NCI-H2196 (cell line): ENCODE measurements at regions not wholly inside any gene's neighbourhood (a gene's known extent, or its start where the extent isn't known, plus 50 kb on each side); places are given as distances from the start of the nearest gene placed in this dataset.
"Not testable (repeated sequence)": the region's sequence is repeated elsewhere in the genome, so short reads cannot be mapped to it uniquely, and the experiment has no call there.

ENCODE experiments used
- DNase-seq: peaks from one replicate; lab custom pipeline; 2025; ENCODE audit not compliant: unreplicated experiment; lab: John Stamatoyannopoulos, UW

DNA sequence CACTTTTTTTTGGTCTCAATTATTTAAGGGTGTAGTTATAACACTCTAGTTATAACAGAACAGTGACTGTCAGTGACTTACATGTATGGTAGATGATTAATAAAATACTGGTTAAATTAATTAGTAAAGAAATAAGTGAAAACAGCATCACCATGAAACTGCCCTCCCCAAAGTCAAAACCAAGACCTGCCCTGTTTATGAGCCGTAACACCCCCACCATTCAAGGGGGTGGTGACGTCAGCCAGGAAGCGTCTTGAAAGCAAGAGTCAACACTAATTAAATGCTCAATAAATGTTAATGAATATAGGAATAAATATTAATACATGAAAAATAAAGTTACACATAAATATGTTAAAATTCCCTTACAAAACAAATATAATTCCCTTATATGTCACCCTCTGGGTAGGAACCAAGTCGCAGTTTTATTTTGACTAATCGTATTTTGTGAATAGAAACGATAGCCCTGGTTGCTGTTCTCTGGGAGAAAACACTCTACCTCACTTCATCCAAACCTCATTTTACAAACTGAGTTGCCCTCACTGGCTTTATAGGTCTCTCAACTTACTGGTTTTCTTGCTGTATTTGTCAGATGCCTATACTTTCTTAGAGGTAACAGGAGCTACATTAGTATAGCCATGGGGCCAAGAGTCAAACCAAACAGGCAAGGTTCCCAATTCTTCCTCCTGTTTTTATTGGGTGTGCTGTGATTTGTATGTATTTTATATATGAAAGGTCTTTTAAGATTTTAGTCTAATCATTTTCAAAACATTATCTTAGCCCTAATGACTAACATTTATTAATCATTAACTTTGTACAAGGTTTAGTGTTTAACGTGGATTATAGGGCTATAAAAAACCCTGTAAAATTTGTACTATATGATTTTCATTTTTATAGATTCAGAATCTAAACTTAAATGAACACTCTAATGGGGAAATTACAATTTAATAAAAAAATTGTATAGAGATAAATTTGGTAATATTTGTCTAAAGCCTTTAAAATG, 227.9 kb upstream of the IRAK1BP1 start:
- DNase-seq = no peak

DNA sequence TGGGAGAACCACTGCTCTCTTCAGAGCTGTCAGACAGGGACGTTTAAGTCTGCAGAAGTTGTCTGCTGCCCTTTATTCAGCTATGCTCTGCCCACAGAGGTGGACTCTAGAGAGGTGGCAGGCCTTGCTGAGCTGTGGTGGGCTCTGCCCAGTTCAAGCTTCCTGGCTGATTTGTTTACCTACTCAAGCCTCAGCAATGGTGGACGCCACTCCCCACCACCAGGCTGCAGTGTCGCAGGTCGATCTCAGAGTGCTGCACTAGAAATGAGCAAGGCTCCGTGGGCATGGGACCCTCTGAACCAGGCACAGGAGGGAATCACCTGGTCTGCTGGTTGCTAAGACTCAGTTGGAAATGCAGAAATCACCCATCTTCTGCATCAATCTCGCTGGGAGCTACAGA, 223.4 kb upstream of the IRAK1BP1 start:
- DNase-seq = not testable (repeated sequence)

DNA sequence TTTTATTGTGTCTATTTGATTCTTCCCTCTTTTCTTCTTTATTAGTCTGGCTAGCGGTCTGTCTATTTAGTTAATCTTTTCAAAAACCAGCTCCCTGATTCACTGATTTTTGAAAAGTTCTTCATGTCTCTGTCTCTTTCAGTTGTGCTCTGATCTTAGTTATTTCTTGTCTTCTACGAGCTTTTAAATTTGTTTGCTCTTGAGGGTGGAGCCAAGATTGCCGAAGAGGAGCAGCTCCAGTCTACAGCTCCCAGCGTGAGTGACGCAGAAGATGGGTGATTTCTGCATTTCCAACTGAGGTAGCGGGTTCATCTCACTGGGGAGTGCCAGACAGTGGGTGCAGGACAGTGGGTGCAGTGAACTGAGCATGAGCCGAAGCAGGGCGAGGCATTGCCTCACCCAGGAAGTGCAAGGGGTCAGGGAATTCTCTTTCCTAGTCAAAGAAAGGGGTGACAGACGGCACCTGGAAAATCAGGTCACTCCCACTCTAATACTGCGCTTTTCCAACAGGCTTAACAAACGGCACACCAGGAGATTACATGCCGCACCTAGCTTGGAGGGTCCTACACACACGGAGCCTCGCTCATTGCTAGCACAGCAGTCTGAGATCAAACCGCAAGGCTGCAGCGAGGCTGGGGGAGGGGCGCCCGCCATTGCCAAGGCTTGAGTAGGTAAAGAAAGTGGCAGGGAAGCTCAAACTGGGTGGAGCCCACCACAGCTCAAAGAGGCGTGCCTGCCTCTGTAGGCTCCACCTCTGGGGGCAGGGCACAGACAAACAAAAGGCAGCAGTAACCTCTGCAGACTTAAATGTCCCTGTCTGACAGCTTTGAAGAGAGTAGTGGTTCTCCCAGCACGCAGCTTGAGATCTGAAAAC, 220.6 kb upstream of the IRAK1BP1 start:
- not testable (repeated sequence) for DNase-seq

DNA sequence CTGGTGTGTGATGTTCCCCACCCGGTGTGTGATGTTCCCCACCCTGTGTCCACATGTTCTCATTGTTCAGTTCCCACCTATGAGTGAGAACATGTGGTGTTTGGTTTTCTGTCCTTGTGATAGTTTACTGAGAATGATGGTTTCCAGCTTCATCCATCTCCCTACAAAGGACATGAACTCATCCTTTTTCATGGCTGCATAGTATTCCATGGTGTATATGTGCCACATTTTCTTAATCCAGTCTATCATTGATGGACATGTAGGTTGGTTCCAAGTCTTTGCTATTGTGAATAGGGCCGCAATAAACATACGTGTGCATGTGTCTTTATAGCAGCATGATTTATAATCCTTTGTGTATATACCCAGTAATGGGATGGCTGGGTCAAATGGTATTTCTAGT, 201.5 kb upstream of the IRAK1BP1 start:
- not testable (repeated sequence) for DNase-seq

DNA sequence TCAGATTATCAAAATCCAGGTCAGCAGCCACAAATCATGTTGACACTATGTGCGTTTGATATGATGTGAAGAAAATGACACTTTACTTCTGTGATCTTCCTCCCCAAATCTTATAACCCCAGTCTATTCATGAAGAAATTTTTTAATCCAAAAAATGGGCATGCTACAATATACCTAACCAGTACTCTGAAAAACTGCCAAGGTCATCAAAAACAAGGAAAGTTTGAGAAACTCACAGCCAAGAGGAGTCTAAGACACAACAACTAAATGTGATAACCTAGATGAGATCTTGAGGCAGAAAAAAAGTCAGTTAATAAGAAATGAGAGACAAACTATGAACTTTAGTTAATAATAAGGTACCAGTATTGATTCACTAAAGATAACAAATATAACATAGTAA, 200.6 kb upstream of the IRAK1BP1 start:
- no peak for DNase-seq

DNA sequence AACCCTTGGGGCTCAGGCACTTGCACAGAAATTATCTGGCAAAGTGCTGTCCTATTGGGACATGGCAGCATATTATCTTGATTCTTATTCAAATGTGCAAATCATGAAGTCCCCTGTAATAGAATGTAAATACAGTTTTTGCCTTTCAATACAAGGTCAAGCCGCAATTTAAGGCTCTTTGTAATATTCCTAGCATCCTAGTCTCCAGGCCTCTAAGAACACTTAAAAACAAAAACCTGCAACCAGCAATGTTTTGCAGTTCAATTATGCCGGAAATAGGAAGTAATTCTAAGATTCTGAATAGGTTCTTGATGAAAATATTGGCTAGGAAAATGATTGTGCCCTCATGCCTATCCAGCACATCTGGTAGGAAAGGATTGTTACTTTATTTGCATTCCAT, 197.2 kb upstream of the IRAK1BP1 start:
- DNase-seq = no peak

DNA sequence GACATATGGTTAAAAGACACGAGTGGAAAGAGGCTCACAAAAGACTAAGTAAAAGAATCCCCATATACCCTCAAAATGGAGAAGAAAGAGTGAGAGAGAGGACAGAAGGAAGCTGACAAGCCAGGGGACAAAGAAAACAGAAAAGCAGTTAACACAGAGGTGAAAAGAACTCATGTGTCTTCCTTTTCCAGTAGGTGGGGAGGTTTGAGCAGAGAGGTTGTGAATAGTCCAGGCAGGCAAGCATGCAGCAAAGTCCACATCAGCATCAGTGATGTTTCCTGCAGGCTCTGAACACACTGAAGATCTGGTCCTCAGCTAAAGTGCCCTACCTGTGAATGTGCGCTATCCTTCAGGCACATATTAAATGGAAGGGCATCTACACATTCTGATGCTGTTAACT, 196.5 kb upstream of the IRAK1BP1 start:
- DNase-seq = no peak

DNA sequence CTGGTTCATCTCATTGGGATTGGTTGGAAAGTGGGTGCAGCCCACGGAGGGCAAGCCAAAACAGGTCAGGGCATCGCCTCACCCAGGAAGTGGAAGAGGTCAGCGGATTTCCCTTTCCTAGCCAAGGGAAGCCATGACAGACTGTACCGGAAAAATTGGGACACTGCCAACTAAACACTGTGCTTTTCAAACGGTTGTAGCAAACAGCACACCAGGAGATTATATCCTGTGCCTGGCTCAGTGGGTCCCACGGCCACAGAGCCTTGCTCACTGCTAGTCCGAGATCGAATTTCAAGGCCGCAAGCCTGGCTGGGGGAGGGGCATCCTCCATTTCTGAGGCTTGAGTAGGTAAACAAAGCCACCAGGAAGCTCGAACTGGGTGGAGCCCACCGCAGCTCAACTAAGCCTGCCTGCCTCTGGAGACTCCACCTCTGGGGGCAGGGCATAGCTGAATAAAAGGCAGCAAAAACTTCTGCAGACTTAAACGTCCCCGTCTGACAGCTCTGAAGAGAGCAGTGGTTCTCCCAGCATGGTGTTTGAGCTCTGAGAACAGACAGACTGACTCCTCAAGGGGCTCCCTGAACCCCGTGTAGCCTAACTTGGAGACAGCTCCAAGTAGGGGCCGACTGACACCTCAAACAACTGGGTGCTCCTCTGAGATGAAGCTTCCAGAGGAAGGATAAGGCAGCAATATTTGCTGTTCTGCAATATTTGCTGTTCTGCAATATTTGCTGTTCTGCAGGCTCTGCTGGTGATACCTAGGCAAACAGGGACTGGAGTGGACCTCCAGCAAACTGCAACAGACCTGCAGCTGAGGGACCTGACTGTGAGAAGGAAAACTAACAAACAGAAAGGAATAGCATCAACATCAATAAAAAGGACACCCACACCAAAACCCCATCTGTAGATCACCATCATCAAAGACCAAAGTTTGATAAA, 191.0 kb upstream of the IRAK1BP1 start:
- DNase-seq = not testable (repeated sequence)

DNA sequence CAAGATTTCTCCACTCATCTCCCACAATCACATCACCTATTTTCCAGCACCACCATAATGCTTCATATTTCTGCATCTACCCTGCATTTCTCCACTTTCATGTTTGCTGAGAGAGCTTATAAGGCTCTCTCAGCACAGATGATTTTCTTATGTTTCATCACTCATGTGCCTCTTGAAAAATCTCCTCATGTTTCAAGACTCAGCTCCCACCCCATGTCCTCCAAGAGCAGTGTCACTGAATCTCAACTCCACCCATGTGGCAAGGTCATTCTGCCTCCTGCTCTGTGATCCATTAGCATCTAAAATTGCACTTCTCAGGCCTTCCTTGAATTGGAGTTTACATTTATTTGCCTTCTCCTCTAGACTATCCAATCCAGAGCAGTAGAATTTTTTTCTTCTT, 178.7 kb upstream of the IRAK1BP1 start:
- no peak for DNase-seq

DNA sequence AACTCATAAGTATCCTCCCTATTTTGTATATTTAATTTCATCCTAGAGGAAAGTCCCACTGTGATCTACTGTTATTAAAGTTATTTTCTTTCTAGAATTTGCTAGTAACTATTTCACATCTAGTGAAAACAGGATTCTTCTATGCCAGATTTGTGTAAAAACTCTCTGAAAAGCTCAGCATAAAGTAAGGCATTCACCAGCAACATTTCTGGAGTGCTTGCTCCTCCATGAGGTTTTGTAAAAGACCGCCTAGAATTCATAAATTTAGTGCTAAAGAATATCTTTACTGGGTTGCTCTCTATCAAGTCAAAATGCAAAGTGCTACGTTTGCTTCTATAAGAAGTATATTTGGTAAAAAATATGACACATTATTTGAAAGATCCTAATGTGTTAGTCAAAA, 173.5 kb upstream of the IRAK1BP1 start:
- DNase-seq = no peak

DNA sequence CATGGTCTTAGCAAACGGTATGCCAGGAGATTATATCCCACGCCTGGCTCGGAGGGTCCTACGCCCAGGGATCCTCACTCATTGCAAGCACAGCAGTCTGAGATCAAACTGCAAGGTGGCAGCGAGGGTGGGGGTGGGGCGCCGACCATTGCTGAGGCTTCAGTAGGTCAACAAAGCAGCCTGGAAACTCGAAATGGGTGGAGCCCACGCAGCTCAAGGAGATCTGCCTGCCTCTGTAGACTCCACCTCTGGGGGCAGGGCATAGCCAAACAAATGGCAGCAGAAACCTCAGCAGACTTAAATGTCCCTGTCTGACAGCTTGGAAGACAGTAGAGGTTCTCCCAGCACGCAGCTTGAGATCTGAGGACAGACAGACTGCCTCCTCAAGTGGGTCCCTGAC, 172.7 kb upstream of the IRAK1BP1 start:
- not testable (repeated sequence) for DNase-seq

DNA sequence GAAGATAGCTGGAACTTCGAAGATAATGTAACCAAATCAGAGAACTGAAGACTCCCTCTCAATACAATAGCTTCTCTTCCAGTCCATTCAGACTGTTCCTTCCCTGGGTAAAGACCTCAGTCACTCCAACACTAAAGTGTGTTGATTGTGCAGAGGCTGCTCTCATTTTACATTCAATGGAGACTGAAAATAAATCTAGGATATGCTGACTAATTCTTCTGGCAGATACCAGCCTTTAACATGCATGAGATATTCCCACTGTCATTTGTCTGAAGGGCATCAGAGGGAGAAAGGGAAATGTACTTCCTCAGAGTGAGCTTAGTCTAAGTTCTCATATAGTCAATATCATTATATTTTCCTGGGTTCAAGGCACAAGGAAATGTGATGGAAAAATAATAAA, 166.4 kb upstream of the IRAK1BP1 start:
- DNase-seq = no peak

DNA sequence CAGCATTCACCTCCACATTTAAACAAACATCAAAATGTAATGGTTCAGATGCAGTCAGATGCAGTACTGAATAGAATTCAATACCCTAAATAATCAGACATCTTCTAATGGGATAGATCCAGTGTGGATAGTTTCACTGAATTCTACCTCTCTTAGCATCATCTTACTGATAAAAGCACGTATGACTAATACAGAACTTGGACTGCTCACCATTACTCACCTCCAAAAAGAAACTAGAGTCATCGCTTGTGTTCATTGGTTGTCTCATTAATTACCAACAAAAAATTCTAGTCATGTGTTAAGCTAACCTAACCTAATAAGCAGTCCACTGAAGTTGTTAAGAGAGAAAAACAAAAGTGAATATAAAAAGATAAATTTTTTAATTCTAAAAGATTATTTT, 165.9 kb upstream of the IRAK1BP1 start:
- DNase-seq = no peak

DNA sequence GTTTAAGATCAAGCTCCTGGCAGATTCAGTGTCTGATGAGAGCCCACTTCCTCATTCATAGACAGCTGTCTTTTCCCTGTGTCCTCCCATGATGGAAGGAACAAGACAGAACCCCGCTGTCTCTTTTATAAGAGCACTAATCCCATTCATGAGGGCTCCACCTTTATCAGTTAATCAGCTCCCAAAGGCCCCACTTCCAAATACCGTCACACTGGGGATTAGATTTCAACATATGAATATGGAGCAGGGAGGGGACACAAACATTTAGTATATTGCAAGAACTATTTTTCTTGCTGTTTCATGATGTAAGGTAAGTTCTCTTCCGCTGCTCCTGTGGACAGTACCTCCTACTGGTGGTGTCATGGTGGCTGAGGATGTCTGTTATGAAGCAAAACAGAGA, 158.3 kb upstream of the IRAK1BP1 start:
- no peak for DNase-seq

DNA sequence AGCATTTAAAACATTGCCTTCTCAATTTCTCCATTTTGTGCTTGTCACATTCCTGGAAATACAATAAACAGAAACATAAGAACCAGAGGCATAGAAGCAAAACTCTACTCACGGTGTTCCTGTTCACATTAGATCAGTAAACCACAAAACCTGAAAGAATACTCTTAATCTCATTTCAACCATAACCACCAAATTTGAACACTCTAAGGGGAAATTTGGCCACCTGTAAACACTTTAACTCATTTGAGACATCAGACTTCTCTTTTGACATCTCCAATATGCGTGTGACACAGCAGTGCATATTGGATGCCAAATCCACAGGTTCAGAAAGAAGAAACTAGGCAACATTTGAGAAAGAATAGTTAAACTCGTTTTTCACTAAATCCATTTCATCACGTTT, 153.8 kb upstream of the IRAK1BP1 start:
- DNase-seq = no peak

DNA sequence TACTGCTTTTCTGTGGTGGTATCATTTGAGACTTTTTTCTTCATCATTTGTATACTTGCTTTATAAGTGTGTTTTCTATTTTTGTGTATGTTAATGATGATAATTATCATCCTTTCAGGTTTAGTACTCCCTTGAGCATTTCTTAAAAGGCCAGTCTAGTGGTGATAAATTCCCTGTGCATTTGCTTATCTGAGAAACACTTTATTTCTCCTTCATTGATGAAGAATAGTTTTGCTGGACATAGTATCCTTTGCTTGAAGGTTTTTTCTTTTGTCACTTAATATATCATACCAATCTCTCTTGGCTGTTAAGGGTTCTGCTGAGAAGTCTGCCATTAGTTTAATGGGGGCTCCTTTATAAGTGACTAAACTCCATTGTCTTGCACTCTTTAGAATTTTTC, 123.2 kb upstream of the IRAK1BP1 start:
- DNase-seq = no peak

DNA sequence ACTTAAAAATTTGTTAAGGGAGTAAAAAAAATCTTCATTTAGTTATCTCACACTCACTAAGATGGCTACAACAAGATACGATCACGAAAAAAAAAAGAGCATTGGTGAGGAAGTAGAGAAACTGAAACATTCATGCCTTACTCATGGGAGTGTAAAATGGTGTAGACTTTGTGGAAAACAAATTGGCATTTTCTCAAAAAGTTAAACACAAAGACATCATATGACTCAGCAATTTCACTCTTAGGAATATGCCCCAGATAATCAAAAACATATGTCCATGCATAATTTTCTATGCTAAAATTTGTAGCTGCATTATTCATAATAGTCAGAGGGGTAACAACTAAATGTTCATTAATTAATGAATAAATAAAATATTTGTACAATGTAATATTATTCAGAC, 120.9 kb upstream of the IRAK1BP1 start:
- DNase-seq = no peak

DNA sequence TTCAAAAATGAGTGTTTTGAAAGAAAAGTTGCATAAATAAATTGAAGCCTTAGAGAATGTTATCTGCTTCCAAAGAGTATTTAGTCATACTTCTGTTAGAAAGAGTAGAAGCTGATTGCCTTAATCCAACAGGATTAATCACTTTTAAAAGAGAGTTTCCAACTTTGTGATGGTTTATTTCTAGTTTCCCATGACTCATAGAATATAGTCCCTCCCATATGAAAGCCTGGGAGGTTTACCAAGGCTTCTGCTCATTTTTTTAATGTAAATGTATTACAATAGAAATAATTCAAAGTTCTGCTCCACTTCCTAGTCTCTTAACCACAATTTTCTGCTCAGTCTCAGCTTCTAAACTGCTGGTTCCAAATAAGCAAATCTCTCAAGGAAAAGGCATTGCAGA, 118.0 kb upstream of the IRAK1BP1 start:
- no peak for DNase-seq

DNA sequence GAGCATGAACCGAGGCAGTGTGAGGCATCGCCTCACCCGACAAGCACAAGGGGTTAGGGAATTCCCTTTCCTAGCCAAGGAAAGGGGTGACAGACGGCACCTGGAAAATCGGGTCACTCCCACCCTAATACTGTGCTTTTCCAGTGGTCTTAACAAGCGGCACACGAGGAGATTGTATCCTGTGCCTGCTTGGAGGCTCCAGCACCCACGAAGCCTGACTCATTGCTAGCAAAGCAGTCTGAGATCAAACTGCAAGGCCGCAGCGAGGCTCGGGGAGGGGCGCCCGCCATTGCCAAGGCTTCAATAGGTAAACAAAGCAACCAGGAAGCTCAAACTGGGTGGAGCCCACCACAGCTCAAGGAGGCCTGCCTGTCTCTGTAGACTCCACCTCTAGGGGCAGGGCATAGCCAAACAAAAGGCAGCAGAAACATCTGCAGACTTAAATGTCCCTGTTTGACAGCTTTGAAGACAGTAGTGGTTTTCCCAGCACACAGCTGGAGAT, 109.0 kb upstream of the IRAK1BP1 start:
- DNase-seq = not testable (repeated sequence)

DNA sequence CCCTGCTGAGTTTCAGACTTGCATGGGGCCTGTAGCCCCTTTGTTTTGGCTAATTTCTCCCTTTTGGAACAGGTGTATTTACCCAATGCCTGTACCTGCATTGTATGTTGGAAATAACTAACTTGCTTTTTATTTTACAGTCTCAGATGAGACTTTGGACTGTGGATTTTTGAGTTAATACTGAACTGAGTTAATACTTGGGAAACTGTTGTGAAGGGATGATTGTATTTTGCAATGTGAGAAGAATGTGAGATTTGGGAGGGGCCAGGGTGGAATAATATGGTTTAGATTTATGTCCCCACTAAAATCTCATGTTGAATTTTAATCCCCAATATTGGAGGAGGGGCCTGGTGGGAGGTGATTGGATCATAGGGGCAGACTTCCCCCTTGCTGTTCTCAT, 99.1 kb upstream of the IRAK1BP1 start:
- no peak for DNase-seq

DNA sequence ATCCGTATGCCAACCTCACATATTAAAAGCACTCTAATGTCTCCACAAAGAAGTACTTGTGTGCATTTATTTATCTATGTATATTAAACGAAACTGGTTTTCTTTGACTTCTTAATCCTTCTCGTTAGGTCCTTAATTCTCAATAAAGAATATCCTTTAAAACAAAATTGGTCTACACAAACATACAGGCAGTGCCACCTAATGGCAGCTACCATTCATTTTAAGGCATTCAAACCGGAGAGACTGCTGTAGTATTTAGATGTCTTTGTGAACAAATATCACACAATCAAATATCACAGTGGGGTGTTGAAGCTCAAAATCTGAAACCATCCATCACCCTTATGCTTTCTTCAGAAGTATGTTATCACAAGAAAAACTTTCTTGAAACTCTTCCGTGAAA, 96.6 kb upstream of the IRAK1BP1 start:
- DNase-seq = no peak
